ENCODE measurements at regions not wholly inside any gene's neighbourhood (a gene's known extent, or its start where the extent isn't known, plus 50 kb on each side); places are given as distances from the start of the nearest gene placed in this dataset.

GRCh38 chr2:42928692-42929545, 136.5 kb upstream of the HAAO start:
- DNase-seq = no peak

- DNase-seq = no peak
These were observed 135.8 kb upstream of the HAAO start for GRCh38 chr2:42928161-42928691.

- no peak for DNase-seq
These were observed 135.2 kb upstream of the HAAO start for GRCh38 chr2:42927334-42928160.

GRCh38 chr2:42926434-42927333, 134.3 kb upstream of the HAAO start:
- DNase-seq = peak; percentile 34

GRCh38 chr2:42925742-42926433, 133.5 kb upstream of the HAAO start:
- peak; percentile 16 for DNase-seq

GRCh38 chr2:42924418-42924886, 132.1 kb upstream of the HAAO start:
- no peak for DNase-seq

GRCh38 chr2:42923580-42924417, 131.4 kb upstream of the HAAO start:
- no peak for DNase-seq

- DNase-seq = no peak
These were observed 130.6 kb upstream of the HAAO start for GRCh38 chr2:42922790-42923579.

- DNase-seq = no peak
These were observed 129.9 kb upstream of the HAAO start for GRCh38 chr2:42922293-42922692.

GRCh38 chr2:42921721-42922120, 129.3 kb upstream of the HAAO start:
- no peak for DNase-seq

- DNase-seq = no peak
These were observed 128.8 kb upstream of the HAAO start for GRCh38 chr2:42921147-42921520.

- DNase-seq = no peak
These were observed 128.2 kb upstream of the HAAO start for GRCh38 chr2:42920446-42921146.

- DNase-seq = no peak
These were observed 126.4 kb upstream of the HAAO start for GRCh38 chr2:42918671-42919318.

- no peak for DNase-seq
These were observed 125.7 kb upstream of the HAAO start for GRCh38 chr2:42918041-42918440.

GRCh38 chr2:42917425-42917927, 125.1 kb upstream of the HAAO start:
- DNase-seq = no peak

- DNase-seq = no peak
These were observed 123.9 kb upstream of the HAAO start for GRCh38 chr2:42916324-42916723.

GRCh38 chr2:42914860-42915259, 122.5 kb upstream of the HAAO start:
- DNase-seq = no peak

- DNase-seq = no peak
These were observed 121.9 kb upstream of the HAAO start for GRCh38 chr2:42914314-42914713.

Measured in NCI-H1092 (cell line).